ENCODE measurements at regions not wholly inside any gene's neighbourhood (a gene's known extent, or its start where the extent isn't known, plus 50 kb on each side); places are given as distances from the start of the nearest gene placed in this dataset.

DNA sequence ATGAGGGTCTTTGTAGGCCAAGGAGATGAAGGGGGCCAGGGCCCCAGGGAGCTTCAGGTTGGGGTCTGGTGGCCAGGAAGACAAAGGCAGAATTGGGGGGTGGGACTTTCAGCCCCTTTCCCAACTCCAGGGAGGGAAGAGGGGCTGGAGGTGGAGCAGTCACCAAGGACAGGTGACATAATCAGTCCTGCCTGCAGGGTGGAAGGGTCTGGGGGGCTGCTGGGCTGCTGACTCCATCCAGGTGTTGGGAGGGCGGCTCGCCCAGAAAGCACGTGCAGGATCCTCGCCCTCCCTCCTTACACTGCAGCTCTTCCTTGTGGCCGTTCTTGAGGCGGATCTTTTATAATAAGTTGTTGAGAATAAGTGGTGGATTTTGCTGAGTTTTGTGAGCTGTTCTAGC lies 1491.1 kb downstream of the TBC1D22A start:
- TF ChIP-seq EZH2 (IDR thresholded peaks at IDR 0.05; ENCODE audit: borderline replicate concordance, insufficient read depth, low read depth, low read length, poor library complexity, severe bottlenecking): no peak
- TF ChIP-seq, protein P1, sequence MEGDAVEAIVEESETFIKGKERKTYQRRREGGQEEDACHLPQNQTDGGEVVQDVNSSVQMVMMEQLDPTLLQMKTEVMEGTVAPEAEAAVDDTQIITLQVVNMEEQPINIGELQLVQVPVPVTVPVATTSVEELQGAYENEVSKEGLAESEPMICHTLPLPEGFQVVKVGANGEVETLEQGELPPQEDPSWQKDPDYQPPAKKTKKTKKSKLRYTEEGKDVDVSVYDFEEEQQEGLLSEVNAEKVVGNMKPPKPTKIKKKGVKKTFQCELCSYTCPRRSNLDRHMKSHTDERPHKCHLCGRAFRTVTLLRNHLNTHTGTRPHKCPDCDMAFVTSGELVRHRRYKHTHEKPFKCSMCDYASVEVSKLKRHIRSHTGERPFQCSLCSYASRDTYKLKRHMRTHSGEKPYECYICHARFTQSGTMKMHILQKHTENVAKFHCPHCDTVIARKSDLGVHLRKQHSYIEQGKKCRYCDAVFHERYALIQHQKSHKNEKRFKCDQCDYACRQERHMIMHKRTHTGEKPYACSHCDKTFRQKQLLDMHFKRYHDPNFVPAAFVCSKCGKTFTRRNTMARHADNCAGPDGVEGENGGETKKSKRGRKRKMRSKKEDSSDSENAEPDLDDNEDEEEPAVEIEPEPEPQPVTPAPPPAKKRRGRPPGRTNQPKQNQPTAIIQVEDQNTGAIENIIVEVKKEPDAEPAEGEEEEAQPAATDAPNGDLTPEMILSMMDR (IDR thresholded peaks at IDR 0.05): no peak
